ENCODE measurements at regions not wholly inside any gene's neighbourhood (a gene's known extent, or its start where the extent isn't known, plus 50 kb on each side); places are given as distances from the start of the nearest gene placed in this dataset.

GRCh38 chr4:112861691-112862674 is 187.5 kb upstream of the ANK2 start:
- H3K27ac ChIP-seq (ENCODE audit: low read depth, low read length) = peak overlapping the region; percentile 13
- 61 to 82% methylated on average over 3 of the region's 3 CpGs for WGBS, 2 experiments (ENCODE audit: insufficient coverage in 1 of 2, insufficient read length in 1 of 2)
- H3K4me1 ChIP-seq (ENCODE audit: control insufficient read depth, insufficient read depth, low read length) = peaks cover 43% of the 10 kb centered on the region
- H3K9me3 Mint-ChIP-seq = peaks cover 5% of the 10 kb centered on the region
- peak overlapping the region; percentile 40 for H3K27ac Mint-ChIP-seq
- no peak for TF ChIP-seq CTCF (conservative IDR thresholded peaks at IDR 0.05)
- H3K9ac ChIP-seq (ENCODE audit: extremely low read depth, low read length, poor library complexity, severe bottlenecking) = peak overlapping the region; percentile 13
- no peak for DNase-seq
- peaks cover 14% of the 10 kb centered on the region for H3K9me3 ChIP-seq (ENCODE audit: control insufficient read depth, low read length)
- H3K36me3 ChIP-seq (ENCODE audit: control insufficient read depth, insufficient read depth, low read length) = peaks cover 6% of the 10 kb centered on the region
- peaks cover 7% of the 10 kb centered on the region for H3K36me3 Mint-ChIP-seq (ENCODE audit: low read depth)
- H3K4me3 ChIP-seq (ENCODE audit: low read length) = peak overlapping the region; percentile 53
- peaks cover 53% of the 10 kb centered on the region for H3K4me1 Mint-ChIP-seq
- H3K27me3 ChIP-seq (ENCODE audit: control insufficient read depth, insufficient read depth, low read length, poor library complexity, severe bottlenecking) = no peaks in the 10 kb centered on the region
- no peak overlapping the region for H3K4me3 Mint-ChIP-seq
- H3K27me3 Mint-ChIP-seq (ENCODE audit: insufficient read depth) = no peaks in the 10 kb centered on the region

GRCh38 chr4:112865443-112865842 is 184.0 kb upstream of the ANK2 start:
- peaks cover 12% of the 10 kb centered on the region for H3K36me3 ChIP-seq (ENCODE audit: control insufficient read depth, insufficient read depth, low read length)
- Mint-ChIP-seq H3K27me3 (ENCODE audit: insufficient read depth) (no peaks in the 10 kb centered on the region), H3K27ac (no peak overlapping the region), H3K4me1 (peaks cover 28% of the 10 kb centered on the region), H3K9me3 (peaks cover 5% of the 10 kb centered on the region), H3K36me3 (ENCODE audit: low read depth) (peaks cover 13% of the 10 kb centered on the region), H3K4me3 (no peak overlapping the region)
- H3K9ac ChIP-seq (ENCODE audit: extremely low read depth, low read length, poor library complexity, severe bottlenecking) = no peak overlapping the region
- peaks cover 19% of the 10 kb centered on the region for H3K4me1 ChIP-seq (ENCODE audit: control insufficient read depth, insufficient read depth, low read length)
- no peak for DNase-seq
- peaks cover 14% of the 10 kb centered on the region for H3K9me3 ChIP-seq (ENCODE audit: control insufficient read depth, low read length)
- H3K27me3 ChIP-seq (ENCODE audit: control insufficient read depth, insufficient read depth, low read length, poor library complexity, severe bottlenecking) = no peaks in the 10 kb centered on the region
- no peak for TF ChIP-seq CTCF (conservative IDR thresholded peaks at IDR 0.05)
- no peak overlapping the region for H3K4me3 ChIP-seq (ENCODE audit: low read length)
- no peak overlapping the region for H3K27ac ChIP-seq (ENCODE audit: low read depth, low read length)

- Histone ChIP-seq H3K27me3 (ENCODE audit: control insufficient read depth, insufficient read depth, low read length, poor library complexity, severe bottlenecking) (no peaks in the 10 kb centered on the region), H3K36me3 (ENCODE audit: control insufficient read depth, insufficient read depth, low read length) (peaks cover 3% of the 10 kb centered on the region), H3K4me3 (ENCODE audit: low read length) (no peak overlapping the region), H3K27ac (ENCODE audit: low read depth, low read length) (no peak overlapping the region), H3K9me3 (ENCODE audit: control insufficient read depth, low read length) (peaks cover 9% of the 10 kb centered on the region), H3K4me1 (ENCODE audit: control insufficient read depth, insufficient read depth, low read length) (peaks cover 2% of the 10 kb centered on the region), H3K9ac (ENCODE audit: extremely low read depth, low read length, poor library complexity, severe bottlenecking) (no peak overlapping the region)
- no peak for TF ChIP-seq CTCF (conservative IDR thresholded peaks at IDR 0.05)
- no peak for DNase-seq
- Mint-ChIP-seq H3K27me3 (ENCODE audit: insufficient read depth) (no peaks in the 10 kb centered on the region), H3K36me3 (ENCODE audit: low read depth) (peaks cover 21% of the 10 kb centered on the region), H3K27ac (no peak overlapping the region), H3K9me3 (peaks cover 2% of the 10 kb centered on the region), H3K4me1 (peaks cover 21% of the 10 kb centered on the region), H3K4me3 (no peak overlapping the region)
- 88 to 94% methylated on average over 1 to 2 of the region's 2 CpGs for whole genome bisulfite sequencing, 2 experiments (ENCODE audit: insufficient coverage in 1 of 2, insufficient read length in 1 of 2)
Observed at GRCh38 chr4:112876316-112876715, 173.1 kb upstream of the ANK2 start.

All from endodermal cell (in vitro differentiated cells).